ENCODE measurements at regions not wholly inside any gene's neighbourhood (a gene's known extent, or its start where the extent isn't known, plus 50 kb on each side); places are given as distances from the start of the nearest gene placed in this dataset.
"Not testable (repeated sequence)": the region's sequence is repeated elsewhere in the genome, so short reads cannot be mapped to it uniquely, and the experiment has no call there.

DNA sequence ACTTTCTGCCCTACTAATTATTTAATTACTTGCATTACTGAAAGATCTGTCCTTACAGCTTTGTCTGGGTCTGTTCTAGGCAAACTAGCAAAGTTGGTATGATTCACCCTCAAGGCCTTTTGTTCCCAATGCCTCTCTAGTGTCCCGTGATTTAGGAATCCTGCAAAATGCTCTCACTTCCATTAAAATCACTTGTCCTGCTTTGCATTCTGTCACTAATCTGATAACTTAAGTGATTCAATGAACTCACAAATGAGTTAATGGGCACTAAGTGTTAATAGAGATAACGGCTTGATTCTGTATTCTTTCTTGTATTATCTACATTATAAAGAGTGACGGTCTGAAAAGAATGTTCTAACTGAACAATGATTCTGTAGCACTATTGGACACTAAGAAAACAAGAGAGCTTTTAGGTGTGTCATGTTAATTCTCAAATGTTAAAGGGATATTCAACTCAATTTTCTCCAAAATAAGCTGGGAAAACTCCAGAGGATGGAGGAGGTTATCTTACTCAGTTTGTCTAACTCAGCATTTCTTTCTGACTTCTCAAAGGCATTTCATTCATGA is 697.3 kb downstream of the CETN3 start:
- DNase-seq: no peak

GRCh38 chr5:89711526-89711925 is 698.0 kb downstream of the CETN3 start:
- DNase-seq: no peak

DNA sequence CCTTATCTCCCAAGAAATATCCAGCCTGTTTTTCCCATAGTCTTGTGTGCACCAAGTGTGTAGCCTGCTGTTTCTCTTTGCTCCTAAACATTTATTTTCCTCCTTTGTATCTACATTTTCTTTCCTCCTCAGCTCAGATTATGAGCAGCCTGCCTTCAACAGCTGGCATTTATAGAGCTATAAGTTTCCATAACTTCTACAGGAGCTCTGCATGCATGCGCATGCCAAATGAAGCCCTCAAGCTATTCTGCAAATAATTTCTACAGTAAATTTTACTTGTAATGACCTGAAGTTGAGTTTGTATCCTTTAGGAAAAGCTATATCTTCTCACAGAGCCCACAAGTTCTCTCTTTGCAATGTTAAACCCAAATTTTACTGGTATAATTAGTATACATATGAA is 699.5 kb downstream of the CETN3 start:
- no peak for DNase-seq

- no peak for DNase-seq
Observed at GRCh38 chr5:89707891-89708290, 701.7 kb downstream of the CETN3 start.

DNA sequence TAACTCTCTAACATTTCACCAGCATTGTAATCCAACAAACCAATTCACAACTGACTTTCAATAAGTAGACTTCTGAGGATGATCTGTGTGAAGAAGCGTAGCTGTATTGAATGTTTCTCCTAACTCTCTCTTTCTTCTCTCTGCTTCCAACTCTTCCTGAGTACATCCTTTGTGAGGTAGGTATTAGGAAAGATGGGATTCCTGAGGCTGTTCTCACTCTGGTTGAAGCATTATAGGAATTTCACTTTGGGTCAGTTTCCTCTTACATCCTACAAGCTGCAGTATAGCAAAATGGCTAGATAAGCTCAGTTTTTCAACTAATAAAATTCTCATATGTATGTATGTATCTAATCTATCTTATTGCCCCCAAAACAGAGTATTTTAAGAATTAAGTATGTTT is 702.8 kb downstream of the CETN3 start:
- no peak for DNase-seq

DNA sequence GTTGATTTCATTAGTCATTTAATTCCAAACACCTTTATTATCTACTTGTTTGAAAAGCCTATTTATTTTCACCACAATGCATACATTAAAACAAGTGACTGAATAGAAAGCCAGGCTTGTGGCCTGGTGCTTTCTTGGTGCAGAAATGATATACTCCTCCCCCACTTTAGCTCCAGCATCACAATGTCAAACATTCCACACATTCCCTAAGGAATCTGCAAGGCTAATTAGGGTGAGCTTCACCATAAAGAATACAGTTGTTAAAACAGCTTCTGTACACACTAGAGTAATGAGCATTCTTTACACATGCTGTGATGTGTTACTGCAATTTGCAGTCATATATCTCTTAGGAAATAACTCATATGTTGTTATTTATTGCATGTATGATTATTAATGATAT is 705.7 kb downstream of the CETN3 start:
- DNase-seq: no peak

GRCh38 chr5:89698028-89698427 is 711.5 kb downstream of the CETN3 start:
- no peak for DNase-seq

DNA sequence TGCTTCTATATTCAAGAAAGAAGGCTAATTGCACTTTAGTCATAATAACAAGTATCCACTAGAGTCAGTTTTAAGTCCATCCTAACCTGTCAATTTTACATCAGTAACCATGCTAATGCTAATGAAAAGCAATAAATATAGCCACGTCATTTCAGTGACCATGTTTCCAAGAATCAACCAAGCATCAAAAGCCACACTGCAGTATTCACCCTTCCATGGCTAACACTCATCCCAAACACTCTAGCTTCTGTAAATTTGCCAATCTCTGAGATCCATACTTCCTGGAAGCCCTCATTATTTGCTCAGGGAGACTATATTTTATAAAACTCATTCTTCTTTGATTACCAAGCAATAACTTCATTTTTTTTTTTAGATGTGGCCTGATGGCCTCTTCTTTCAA is 712.0 kb downstream of the CETN3 start:
- DNase-seq: no peak

DNA sequence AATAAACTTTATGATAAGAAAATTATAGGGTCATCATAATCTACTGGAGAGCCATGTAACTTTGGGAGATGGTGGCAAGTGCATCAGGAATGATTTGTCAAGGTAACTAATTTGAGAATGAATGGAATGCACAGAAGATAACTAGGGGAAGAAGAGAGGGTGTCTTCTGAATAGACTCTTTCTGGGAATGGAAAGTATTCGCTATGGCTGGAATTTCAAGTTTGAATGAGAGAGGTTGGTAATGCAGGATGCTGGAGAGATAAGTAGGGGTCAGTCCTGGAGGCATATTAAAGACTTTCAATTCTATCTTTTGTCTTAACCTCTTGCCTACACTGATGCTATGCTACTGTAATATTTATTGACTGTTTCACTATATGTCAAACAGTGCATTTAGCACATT is 714.2 kb downstream of the CETN3 start:
- no peak for DNase-seq

- no peak for DNase-seq
Observed at GRCh38 chr5:89694026-89694550, 715.5 kb downstream of the CETN3 start.

- DNase-seq: no peak
Observed at GRCh38 chr5:89690331-89690730, 719.2 kb downstream of the CETN3 start.

- DNase-seq: no peak
Observed at GRCh38 chr5:89686081-89686765, 723.3 kb downstream of the CETN3 start.

DNA sequence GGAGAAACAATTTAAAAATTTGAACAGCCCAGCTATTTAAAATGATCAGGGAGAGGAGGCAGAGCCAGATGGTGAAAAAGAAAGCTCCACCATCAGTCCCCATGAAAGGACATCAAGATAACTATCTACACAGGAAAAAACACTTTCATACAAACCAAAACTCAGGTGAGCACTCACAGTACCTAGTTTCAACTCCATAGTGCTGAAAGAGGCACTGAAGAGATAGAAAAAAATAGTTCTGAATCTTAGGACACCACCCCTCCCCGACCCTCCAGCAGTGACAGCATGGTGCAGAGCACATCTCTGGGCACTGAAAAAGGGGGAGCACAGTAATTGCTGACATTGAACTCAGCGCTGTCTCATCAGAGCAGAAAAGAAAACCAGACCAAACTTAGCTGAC is 732.9 kb downstream of the CETN3 start:
- DNase-seq: no peak

DNA sequence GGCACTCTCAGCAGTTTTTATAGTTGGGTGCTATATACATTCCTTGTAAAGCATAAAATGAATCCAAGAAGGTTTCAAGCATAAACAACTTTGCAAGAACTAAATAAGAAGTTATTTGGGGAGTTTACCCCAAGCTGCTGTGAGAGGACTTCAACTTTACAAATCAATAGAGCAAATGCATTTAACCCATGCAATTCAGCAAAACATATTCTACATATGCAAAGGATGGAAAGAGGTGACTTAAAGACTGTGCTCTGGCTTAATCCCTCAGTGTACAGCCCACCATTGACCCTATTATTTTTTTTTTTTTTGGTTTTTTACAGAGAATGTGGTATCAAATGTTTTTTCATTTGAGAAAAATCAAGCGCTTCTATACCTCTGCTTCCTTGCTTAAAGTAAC is 736.5 kb downstream of the CETN3 start:
- DNase-seq: no peak

DNA sequence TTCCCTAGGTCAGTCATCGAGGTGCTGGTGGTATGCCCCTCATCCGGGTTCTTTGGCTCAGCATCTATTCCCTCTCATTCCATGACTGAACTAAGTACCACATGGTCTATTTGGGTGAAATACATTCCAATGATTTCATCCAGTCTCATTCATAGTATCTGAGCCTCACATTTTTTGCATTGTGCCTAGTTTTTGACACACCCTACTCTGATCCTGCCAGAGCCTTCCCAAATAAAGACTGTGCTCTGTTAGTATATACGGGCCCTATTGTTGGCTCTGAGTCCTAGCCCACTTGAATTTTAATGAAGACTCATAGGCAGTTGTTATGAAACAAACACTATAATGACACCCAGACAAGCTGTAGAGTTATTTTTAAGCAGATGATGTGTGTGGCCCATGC is 740.7 kb downstream of the CETN3 start:
- DNase-seq: no peak

- no peak for DNase-seq
Observed at GRCh38 chr5:89662499-89662898, 747.1 kb downstream of the CETN3 start.

DNA sequence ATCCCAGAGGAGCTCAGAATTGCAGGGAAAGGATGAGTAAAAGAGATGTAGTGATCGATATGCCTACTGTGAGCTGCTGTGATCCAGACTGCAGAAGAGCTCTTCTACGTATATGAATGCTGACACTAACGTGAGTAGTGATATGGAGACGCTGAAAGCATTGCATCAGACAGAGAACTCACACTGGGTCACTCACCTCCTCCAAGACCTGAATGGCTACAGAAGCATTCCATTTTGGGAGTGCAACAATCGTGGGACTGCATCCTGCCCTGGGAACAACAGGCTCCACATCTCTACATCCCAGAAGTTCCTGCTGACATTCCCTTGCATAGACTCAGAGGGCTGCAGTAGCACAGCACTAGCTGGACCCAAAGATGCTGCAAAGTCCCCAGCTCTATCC is 755.9 kb upstream of the MEF2C start:
- no peak for DNase-seq

- DNase-seq: not testable (repeated sequence)
Observed at GRCh38 chr5:89634176-89634575, 751.2 kb upstream of the MEF2C start.

DNA sequence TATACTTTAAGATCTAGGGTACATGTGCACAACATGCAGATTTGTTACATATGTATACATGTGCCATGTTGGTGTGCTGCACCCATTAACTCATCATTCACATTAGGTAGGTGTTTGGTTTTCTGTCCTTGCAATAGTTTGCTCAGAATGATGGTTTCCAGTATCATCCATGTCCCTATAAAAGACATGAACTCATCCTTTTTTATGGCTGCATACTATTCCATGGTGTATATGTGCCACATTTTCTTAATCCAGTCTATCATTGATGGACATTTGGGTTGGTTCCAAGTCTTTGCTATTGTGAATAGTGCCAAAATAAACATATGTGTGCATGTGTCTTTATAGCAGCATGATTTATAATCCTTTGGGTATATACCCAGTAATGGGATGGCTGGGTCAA is 747.1 kb upstream of the MEF2C start:
- DNase-seq: not testable (repeated sequence)

DNA sequence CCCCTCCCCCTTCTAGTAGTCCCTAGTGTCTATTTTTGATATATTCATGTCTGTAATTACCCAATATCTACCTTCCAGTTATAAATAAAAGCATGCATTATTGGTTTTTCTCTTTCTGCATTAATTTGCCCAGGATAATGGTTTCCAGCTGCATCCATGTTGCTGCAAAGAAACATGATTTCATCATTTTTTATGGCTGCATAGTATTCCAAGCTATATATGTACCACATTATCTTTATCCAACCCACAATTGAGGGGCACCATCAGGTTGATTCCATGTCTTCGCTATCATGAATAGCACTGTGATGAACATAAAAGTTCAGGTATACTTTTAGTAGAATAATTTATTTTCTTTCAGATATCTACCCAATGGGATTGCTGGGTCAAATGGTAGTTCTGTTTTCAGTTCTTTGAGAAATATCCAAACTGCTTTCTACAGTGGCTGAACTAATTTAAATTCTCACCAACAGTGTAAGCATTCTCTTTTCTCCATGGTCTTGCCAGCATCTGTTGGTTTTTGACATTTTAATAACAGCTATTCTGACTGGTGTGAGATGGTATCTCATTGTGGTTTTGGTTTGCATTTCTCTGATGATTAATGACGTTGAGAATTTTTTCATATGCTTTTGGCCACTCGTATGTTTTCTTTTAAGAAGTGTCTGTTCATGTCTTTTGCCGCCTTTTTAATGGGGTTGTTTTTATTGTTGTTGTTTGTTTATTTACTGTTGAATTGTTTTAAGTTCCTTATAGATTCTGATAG is 746.1 kb upstream of the MEF2C start:
- no peak for DNase-seq

DNA sequence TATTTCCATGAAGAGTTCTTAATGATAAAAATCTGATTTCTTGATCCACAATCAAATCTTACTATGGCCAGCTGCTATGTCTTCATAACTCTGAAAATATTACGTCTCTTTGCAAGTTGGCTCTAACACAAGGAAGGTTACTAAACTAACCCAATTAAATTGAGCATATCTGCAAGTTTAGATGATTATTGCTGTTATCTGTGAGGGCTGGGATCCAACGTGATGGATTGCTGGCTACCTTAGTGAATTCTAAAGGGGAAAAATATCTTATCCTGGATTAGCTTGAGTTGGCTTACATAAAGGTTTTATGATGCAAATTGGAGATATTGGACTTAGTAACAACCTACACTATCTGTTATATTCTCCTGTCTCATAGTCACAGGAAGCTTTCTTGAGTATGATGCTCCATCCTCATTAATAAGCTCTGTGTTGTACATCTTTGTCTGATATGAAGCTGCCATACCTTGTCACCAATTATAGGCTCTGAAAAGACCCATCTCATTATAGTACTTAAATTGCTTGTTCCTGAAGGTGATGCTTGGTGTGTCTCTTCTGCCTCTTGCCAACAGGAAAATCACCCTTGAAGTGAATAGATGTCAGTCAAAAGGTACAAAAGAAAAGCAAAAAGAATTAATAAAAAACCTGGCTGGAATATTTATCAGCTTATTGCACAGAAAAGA is 733.0 kb upstream of the MEF2C start:
- no peak for DNase-seq

GRCh38 chr5:89613222-89613956 is 730.4 kb upstream of the MEF2C start:
- no peak for DNase-seq

Data from activated CD4-positive, CD25-positive, alpha-beta regulatory T cell treated with anti-CD3 and anti-CD28 coated beads, Interleukin-2, amount 50 U/mL, for 72 hours (primary cell).